ENCODE measurements at regions not wholly inside any gene's neighbourhood (a gene's known extent, or its start where the extent isn't known, plus 50 kb on each side); places are given as distances from the start of the nearest gene placed in this dataset.

DNA sequence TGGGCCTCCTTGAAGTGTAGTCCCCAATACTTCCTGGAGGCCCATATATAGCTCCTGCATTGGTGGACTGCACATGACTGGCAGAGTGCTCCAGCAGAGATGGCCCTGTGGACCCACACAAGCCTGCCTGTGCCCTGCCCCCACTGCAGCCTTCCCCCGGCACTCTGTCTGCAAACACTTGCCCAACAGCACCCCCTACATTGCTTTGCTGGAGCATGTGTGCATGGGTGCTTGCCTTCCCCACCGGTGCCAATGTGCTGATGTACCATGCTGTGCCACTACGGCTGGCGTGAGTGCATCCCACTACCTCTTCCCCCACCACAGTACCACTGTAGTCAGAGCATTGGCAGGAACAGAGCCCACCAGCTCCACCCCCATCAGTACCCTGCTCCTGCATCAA, 563.6 kb upstream of the CTNND2 start:
- DNase-seq = no peak

DNA sequence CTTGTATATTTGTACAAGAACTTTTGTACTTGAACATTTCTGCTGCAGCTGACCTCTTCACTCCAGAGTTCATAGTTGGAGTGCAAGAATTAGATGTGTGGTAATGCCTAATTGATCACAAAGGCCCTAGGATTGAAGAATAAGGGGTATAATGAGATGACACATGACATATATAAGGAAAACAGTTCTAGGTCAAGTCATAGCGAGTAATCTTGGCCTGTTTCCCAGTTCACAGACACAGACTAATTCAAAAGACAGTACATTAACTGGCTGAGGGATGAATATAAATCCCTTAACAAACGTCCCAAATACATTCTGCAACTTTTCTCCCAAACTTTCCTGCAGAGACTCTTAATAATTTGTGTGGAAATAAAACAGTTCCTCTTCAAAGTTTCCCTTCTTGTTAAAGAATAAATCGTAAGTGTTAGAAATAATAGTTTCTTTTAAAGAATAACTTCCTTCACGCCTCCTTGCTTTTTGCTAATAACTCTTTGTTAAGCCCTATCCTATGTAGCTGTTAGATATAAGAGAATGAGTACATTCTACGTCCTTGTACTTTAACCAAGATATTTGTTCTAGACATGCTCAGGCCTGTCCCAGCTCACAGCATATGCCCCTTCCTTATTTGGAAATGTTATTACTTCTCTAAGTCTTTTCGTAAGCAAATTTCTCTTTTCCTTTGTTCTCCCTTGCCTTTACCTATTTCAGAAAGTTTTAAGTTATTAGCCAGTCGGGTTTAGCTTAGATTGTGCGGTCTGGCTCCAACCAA, 556.4 kb upstream of the CTNND2 start:
- no peak for DNase-seq

- DNase-seq = no peak
Measured at GRCh38 chr5:12459326-12459725, 555.1 kb upstream of the CTNND2 start.

DNA sequence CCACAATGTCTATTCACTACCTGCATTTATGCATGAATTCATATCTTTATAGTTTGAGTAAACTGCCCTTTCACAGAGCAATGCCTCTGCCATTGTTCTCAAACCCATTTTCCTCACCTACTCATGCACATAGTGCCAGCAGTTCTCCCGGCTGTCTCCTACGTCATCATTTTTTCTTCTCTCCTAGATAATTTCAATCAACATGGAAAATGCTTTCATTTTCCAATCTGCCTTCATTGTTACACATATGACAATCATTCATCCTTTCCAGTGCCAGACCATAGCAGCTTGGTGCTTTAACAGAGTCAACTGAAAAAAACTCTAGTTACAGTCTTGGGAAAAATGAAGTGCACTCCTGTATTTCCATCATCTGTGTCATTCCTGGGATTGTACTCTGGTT, 514.8 kb upstream of the CTNND2 start:
- no peak for DNase-seq

GRCh38 chr5:12413585-12413984, 509.3 kb upstream of the CTNND2 start:
- DNase-seq = peak; percentile 50

GRCh38 chr5:12413075-12413474, 508.8 kb upstream of the CTNND2 start:
- no peak for DNase-seq

- no peak for DNase-seq
Measured at GRCh38 chr5:12399868-12400267, 495.6 kb upstream of the CTNND2 start.

- no peak for DNase-seq
Measured at GRCh38 chr5:12392246-12392645, 488.0 kb upstream of the CTNND2 start.

- no peak for DNase-seq
Measured at GRCh38 chr5:12385095-12385494, 480.8 kb upstream of the CTNND2 start.

DNA sequence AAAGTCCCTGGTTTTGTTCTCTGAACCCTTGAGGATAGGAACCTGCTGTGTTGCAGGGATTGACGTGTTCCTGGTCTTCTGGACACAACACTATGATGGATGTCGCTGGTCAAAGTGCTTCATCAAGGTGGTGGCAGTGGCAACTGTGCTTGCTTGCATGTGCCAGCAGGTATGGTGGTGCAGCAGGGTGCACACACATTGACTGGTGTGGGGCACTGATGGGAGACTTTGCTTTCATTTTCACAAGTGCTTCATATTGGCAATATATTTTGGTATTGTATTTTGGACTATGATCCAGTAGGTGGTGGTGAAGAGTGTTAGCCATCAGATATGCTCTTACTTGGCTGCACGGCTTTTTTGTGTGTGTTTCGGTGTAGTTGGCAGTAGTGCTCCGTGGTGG, 479.8 kb upstream of the CTNND2 start:
- no peak for DNase-seq

GRCh38 chr5:12367973-12368372, 463.7 kb upstream of the CTNND2 start:
- DNase-seq = no peak

DNA sequence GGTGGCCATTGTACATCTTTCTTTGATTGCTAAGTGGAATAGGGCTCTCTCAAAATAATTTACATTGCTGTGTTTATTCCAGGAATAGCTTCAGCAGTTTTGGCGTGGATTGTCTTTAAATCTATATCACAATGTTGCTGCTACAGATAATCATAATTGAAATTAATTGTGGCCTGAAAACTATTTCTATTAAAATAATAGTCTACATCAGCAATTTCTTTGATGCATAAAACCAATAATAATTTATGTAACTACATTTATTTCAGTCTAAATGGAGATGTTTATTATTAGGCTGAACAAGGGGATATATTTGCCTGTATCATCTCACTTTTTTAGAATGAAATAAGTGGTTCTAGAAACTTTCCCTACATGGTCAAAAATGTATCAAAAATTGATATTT, 456.0 kb upstream of the CTNND2 start:
- DNase-seq = no peak

DNA sequence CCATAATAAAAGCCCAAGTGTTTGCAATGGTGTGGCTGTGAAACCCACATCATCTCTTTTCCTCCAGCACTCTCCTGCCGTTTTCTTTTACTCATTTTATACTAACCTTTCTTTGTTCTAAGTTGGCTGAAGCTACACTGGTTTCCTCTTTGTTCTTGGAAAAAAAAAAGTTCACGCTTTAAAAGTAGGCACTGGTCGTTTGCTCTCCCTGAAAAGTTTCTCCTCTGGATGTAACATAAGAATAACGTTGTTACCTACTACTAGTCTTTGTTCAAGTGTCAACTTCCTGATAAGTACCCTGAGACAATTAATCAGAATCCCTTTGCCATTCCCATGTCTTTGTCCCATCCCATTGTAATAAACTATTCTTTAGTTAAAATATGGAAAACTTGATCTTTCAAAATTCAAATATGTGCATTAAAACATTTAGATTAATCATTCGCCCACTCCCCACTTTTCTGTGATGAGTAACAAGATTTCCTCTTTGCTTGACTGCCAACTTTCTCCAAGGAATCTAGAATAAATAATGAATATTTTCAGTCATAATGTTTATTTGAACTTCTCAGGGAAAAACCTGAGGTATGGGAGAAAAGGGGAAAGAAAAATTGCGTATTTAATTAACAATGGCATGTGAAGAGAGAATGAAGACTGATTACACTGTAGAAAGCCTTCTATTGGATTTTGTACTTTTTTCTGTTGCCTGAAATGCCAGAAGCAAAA, 454.3 kb upstream of the CTNND2 start:
- DNase-seq = no peak

DNA sequence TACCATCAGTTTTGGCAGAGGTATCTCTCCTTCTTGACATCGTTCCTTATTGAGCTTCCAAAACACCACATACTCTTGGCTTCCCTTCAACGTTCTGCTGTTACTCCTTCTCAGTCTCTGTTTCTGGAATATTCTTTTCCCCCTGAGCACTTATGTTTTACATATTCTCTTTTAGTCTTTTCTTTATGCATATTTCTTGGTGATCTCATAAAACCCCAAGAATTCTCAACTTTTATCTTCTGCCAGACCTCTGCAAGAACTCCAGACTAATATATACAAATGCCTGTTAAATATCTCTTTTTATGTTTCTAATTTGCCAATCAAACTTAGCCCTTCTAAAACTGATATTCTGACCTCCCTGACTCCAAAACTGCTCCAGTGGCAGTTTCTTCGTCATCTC, 453.4 kb upstream of the CTNND2 start:
- no peak for DNase-seq

DNA sequence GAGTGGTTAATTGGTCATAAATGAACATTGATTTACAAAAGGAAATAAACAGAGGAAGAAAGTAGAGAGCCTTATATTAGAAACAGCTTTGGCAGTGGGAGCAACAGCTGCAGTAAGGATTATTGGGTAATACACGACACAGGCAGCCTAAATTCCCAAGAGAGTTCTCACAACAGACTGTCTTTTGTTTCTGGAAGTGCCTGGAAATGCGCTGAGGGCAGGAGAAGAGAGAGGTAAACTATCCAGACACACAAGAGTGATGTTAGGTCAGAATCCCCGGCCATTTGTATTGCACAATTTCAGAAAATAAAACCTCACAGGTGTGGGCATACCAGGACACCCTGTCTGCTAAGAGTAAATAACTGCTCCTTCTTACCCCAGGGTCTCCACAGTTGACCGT, 450.4 kb upstream of the CTNND2 start:
- no peak for DNase-seq

- no peak for DNase-seq
Measured at GRCh38 chr5:12343558-12343957, 439.3 kb upstream of the CTNND2 start.

DNA sequence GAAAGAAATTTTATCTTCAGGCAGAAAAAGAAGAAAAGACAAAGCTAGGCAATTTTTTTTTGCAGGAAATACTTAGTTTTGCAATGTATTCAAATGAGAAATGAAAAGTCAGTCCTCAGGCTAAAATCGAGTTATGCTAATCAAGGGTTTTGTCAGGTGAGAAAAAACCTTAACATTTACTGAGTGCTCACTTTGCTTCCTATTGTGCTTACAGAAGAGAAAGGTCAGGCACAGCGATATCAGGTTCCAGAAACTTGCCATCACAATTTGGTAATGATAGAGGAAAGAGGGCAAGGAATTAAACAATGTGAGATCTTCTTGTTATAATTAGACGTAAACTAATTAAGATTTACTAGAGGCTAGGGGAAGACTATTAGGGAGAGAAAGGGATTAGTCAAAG, 431.7 kb upstream of the CTNND2 start:
- DNase-seq = no peak

DNA sequence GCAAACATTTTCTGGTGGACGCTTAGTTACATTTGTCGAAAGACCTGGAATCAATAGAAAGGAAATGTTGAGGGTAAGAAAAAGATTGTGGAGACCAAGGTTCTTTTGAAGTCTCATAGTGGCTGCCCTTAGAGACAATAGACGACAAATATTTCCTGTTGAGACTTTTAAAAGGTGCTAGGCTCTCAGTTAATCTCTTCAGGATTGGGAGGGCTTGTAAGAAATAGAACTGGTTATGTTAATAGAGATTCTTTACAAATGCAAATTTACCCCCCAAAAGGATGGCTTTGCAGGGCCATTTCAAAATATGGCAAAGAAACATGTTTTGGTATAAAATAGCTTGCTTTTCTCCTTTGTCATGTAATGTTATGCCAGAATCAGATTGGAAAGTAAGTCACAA, 428.2 kb upstream of the CTNND2 start:
- DNase-seq = no peak

GRCh38 chr5:12330993-12331588, 426.8 kb upstream of the CTNND2 start:
- DNase-seq = no peak

GRCh38 chr5:12330381-12330780, 426.1 kb upstream of the CTNND2 start:
- no peak for DNase-seq

DNA sequence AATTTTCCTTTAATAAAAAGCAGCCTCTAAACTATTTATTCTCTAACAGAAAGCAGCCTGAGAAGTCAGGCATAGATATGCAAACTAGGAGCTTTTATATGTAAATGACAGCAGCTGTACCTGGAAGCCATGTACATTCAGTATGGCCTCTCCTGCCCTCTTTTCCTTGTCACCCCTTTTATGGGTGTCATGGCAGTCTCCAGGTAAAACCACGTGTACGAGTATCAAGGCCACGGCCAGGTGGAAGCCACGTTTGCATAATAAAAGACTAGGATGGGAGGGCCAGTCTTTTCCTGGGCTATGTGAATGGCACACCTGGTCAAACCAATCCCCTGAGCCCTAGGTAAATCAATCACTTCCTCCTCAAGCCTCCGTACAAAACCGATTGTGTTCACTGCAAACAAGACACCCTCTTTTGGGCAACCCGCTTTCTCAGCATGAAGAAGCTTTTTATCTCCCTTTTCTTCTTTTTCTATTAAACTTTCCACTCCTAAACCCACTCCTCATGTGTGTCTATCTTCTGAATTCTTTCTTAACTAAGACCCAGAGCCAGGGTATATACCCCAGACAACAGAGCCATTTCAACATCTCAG, 419.5 kb upstream of the CTNND2 start:
- no peak for DNase-seq

DNA sequence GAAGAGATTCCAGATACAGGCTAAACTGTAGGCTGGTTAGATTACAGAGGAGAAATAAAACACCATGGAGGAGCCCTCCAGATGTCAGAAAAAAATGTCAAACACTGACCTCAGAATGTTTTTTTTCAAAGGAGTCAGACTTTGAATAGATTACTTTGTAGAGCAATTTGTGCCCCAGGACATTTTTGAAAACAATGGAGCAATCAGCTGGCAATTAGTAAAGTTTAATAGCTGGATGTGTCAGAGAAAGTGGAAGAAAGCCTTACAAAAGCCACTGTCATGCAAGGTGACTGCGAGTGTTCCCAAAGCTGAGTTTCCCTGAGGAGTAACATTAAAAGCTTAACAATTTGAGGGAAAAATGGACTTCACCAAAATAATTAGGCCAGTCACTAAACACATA, 417.8 kb upstream of the CTNND2 start:
- DNase-seq = no peak

DNA sequence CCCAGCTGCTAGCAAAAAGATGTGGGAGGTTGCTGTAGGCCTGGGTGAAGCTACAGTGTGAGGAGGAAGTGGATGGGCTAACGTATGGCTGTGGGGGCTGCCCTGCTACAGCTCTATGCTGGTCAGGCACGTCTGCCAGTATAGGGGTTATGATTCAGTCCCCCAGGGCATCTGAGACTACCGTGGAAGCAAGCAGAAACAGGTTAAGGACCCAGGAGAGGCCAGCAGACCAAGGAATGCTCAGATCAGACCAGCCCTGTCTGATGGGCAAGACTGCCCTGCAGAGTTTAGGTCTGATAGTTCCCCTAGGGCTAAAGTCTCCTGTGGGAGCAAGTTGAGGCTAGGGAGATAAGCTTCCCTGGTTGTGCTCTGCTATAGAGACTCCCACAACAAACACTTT, 416.1 kb upstream of the CTNND2 start:
- DNase-seq = no peak

DNA sequence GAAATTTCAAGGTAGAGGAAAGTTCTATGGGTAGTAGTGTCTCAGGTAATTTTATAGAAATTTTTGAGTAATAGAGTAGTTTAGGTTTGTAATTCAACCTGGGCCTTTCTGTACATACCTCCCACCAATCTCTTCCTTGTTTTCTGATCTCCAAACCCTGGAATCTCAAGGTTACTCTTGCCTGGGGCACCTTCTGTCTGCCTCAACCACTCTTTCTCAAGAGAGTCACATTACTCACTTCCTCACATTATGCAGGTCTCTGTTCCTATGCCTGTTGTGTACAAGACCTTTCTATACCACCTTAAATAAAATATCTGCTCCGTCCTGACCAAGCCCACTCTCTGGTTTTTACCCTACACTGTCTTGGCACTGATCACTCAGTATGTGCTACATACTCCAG, 412.6 kb upstream of the CTNND2 start:
- DNase-seq = no peak

Measured in NCI-H2227 treated with DMSO at 0.1 percent for 48 hours (cell line).